ENCODE measurements at regions not wholly inside any gene's neighbourhood (a gene's known extent, or its start where the extent isn't known, plus 50 kb on each side); places are given as distances from the start of the nearest gene placed in this dataset.

GRCh38 chr11:32326522-32326921 lies 108.8 kb downstream of the WT1 start:
- no peaks in the 10 kb centered on the region for H3K36me3 ChIP-seq (ENCODE audit: control insufficient read depth, insufficient read depth, low read length)
- H3K4me1 ChIP-seq (ENCODE audit: control insufficient read depth, insufficient read depth, low read length, poor library complexity, severe bottlenecking) = no peaks in the 10 kb centered on the region
- DNase-seq = no peak
- no peak overlapping the region for H3K4me3 ChIP-seq (ENCODE audit: insufficient read depth, low read depth, low read length, poor library complexity, severe bottlenecking)
- no peaks in the 10 kb centered on the region for H3K9me3 ChIP-seq (ENCODE audit: control insufficient read depth, low read length)
- no peaks in the 10 kb centered on the region for H3K27me3 ChIP-seq (replicated peaks; ENCODE audit: control insufficient read depth, insufficient read depth, low read length, poor library complexity, severe bottlenecking)
- H3K27ac ChIP-seq (ENCODE audit: insufficient read depth, low read length, poor library complexity, severe bottlenecking) = no peak overlapping the region

GRCh38 chr11:32328392-32328791 lies 106.9 kb downstream of the WT1 start:
- Histone ChIP-seq H3K27ac (ENCODE audit: insufficient read depth, low read length, poor library complexity, severe bottlenecking) (no peak overlapping the region), H3K4me1 (ENCODE audit: control insufficient read depth, insufficient read depth, low read length, poor library complexity, severe bottlenecking) (no peaks in the 10 kb centered on the region), H3K9me3 (ENCODE audit: control insufficient read depth, low read length) (no peaks in the 10 kb centered on the region), H3K36me3 (ENCODE audit: control insufficient read depth, insufficient read depth, low read length) (no peaks in the 10 kb centered on the region), H3K4me3 (ENCODE audit: insufficient read depth, low read depth, low read length, poor library complexity, severe bottlenecking) (no peak overlapping the region), H3K27me3 (replicated peaks; ENCODE audit: control insufficient read depth, insufficient read depth, low read length, poor library complexity, severe bottlenecking) (no peaks in the 10 kb centered on the region)
- no peak for DNase-seq

DNA sequence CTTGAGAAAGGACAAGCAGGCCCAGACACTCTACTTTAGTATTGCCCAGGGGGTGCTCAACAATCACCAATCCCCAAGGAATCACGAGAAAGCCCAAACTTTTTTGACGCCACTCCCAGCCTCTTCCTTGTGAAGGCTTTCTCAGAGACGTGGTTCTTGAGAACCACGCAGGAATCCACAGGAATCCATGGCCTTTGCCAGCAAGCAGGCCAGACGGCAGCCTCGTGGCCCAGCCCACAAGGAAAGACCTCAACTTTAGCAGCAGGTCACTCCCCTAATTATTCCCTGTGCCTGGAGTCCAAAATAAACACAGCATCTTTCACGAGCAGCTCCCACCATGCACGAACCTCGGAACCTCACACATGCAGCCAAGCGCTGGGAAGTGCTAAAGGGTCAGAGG lies 104.2 kb downstream of the WT1 start:
- Histone ChIP-seq H3K4me3 (ENCODE audit: insufficient read depth, low read depth, low read length, poor library complexity, severe bottlenecking) (no peak overlapping the region), H3K9me3 (ENCODE audit: control insufficient read depth, low read length) (no peaks in the 10 kb centered on the region), H3K4me1 (ENCODE audit: control insufficient read depth, insufficient read depth, low read length, poor library complexity, severe bottlenecking) (peaks cover 3% of the 10 kb centered on the region), H3K36me3 (ENCODE audit: control insufficient read depth, insufficient read depth, low read length) (no peaks in the 10 kb centered on the region), H3K27ac (ENCODE audit: insufficient read depth, low read length, poor library complexity, severe bottlenecking) (no peak overlapping the region), H3K27me3 (replicated peaks; ENCODE audit: control insufficient read depth, insufficient read depth, low read length, poor library complexity, severe bottlenecking) (no peaks in the 10 kb centered on the region)
- DNase-seq = no peak

- Histone ChIP-seq H3K4me3 (ENCODE audit: insufficient read depth, low read depth, low read length, poor library complexity, severe bottlenecking) (no peak overlapping the region), H3K4me1 (ENCODE audit: control insufficient read depth, insufficient read depth, low read length, poor library complexity, severe bottlenecking) (peaks cover 3% of the 10 kb centered on the region), H3K27me3 (replicated peaks; ENCODE audit: control insufficient read depth, insufficient read depth, low read length, poor library complexity, severe bottlenecking) (no peaks in the 10 kb centered on the region), H3K27ac (ENCODE audit: insufficient read depth, low read length, poor library complexity, severe bottlenecking) (no peak overlapping the region), H3K9me3 (ENCODE audit: control insufficient read depth, low read length) (no peaks in the 10 kb centered on the region), H3K36me3 (ENCODE audit: control insufficient read depth, insufficient read depth, low read length) (no peaks in the 10 kb centered on the region)
- no peak for DNase-seq
These were observed 103.5 kb downstream of the WT1 start for GRCh38 chr11:32331792-32332191.

GRCh38 chr11:32332990-32333319 lies 102.4 kb downstream of the WT1 start:
- H3K4me1 ChIP-seq (ENCODE audit: control insufficient read depth, insufficient read depth, low read length, poor library complexity, severe bottlenecking) = peaks cover 3% of the 10 kb centered on the region
- peaks cover 3% of the 10 kb centered on the region for H3K27me3 ChIP-seq (replicated peaks; ENCODE audit: control insufficient read depth, insufficient read depth, low read length, poor library complexity, severe bottlenecking)
- no peaks in the 10 kb centered on the region for H3K9me3 ChIP-seq (ENCODE audit: control insufficient read depth, low read length)
- H3K27ac ChIP-seq (ENCODE audit: insufficient read depth, low read length, poor library complexity, severe bottlenecking) = no peak overlapping the region
- no peak for DNase-seq
- no peaks in the 10 kb centered on the region for H3K36me3 ChIP-seq (ENCODE audit: control insufficient read depth, insufficient read depth, low read length)
- H3K4me3 ChIP-seq (ENCODE audit: insufficient read depth, low read depth, low read length, poor library complexity, severe bottlenecking) = peak overlapping the region; percentile 68

GRCh38 chr11:32333320-32333991 lies 101.9 kb downstream of the WT1 start:
- Histone ChIP-seq H3K27ac (ENCODE audit: insufficient read depth, low read length, poor library complexity, severe bottlenecking) (no peak overlapping the region), H3K4me1 (ENCODE audit: control insufficient read depth, insufficient read depth, low read length, poor library complexity, severe bottlenecking) (peaks cover 3% of the 10 kb centered on the region), H3K27me3 (replicated peaks; ENCODE audit: control insufficient read depth, insufficient read depth, low read length, poor library complexity, severe bottlenecking) (peaks cover 3% of the 10 kb centered on the region), H3K4me3 (ENCODE audit: insufficient read depth, low read depth, low read length, poor library complexity, severe bottlenecking) (peak overlapping the region; percentile 68), H3K36me3 (ENCODE audit: control insufficient read depth, insufficient read depth, low read length) (no peaks in the 10 kb centered on the region), H3K9me3 (ENCODE audit: control insufficient read depth, low read length) (no peaks in the 10 kb centered on the region)
- no peak for DNase-seq

- Histone ChIP-seq H3K4me1 (ENCODE audit: control insufficient read depth, insufficient read depth, low read length, poor library complexity, severe bottlenecking) (peaks cover 3% of the 10 kb centered on the region), H3K27me3 (replicated peaks; ENCODE audit: control insufficient read depth, insufficient read depth, low read length, poor library complexity, severe bottlenecking) (peaks cover 3% of the 10 kb centered on the region), H3K9me3 (ENCODE audit: control insufficient read depth, low read length) (no peaks in the 10 kb centered on the region), H3K36me3 (ENCODE audit: control insufficient read depth, insufficient read depth, low read length) (no peaks in the 10 kb centered on the region), H3K4me3 (ENCODE audit: insufficient read depth, low read depth, low read length, poor library complexity, severe bottlenecking) (no peak overlapping the region), H3K27ac (ENCODE audit: insufficient read depth, low read length, poor library complexity, severe bottlenecking) (no peak overlapping the region)
- DNase-seq = no peak
These were observed 100.5 kb downstream of the WT1 start for GRCh38 chr11:32334822-32335221.

Data from effector memory CD4-positive, alpha-beta T cell (primary cell).